ENCODE measurements at regions not wholly inside any gene's neighbourhood (a gene's known extent, or its start where the extent isn't known, plus 50 kb on each side); places are given as distances from the start of the nearest gene placed in this dataset.
"Not testable (repeated sequence)": the region's sequence is repeated elsewhere in the genome, so short reads cannot be mapped to it uniquely, and the experiment has no call there.

- not testable (repeated sequence) for DNase-seq
Measured at GRCh38 chr2:64252251-64252978, 108.2 kb upstream of the PELI1 start.

GRCh38 chr2:64253421-64253820 is 109.2 kb upstream of the PELI1 start:
- not testable (repeated sequence) for DNase-seq

GRCh38 chr2:64258566-64258965 is 114.3 kb upstream of the PELI1 start:
- DNase-seq: no peak

- DNase-seq: peak; percentile 54
Measured at GRCh38 chr2:64259312-64259711, 115.1 kb upstream of the PELI1 start.

GRCh38 chr2:64260093-64260803 is 116.0 kb upstream of the PELI1 start:
- DNase-seq: no peak

GRCh38 chr2:64260817-64261216 is 116.6 kb upstream of the PELI1 start:
- peak; percentile 85 for DNase-seq

GRCh38 chr2:64262071-64262470 is 117.9 kb upstream of the PELI1 start:
- peak; percentile 95 for DNase-seq

- no peak for DNase-seq
Measured at GRCh38 chr2:64262816-64263215, 118.6 kb upstream of the PELI1 start.

GRCh38 chr2:64263315-64263714 is 119.1 kb upstream of the PELI1 start:
- peak; percentile 96 for DNase-seq

- peak; percentile 92 for DNase-seq
Measured at GRCh38 chr2:64267699-64268098, 123.5 kb upstream of the PELI1 start.

- peak; percentile 95 for DNase-seq
Measured at GRCh38 chr2:64268330-64269048, 124.3 kb upstream of the PELI1 start.

- peak; percentile 84 for DNase-seq
Measured at GRCh38 chr2:64273524-64274398, 129.5 kb upstream of the PELI1 start.

- peak; percentile 29 for DNase-seq
Measured at GRCh38 chr2:64274399-64275173, 130.4 kb upstream of the PELI1 start.

GRCh38 chr2:64275174-64275466 is 130.9 kb upstream of the PELI1 start:
- no peak for DNase-seq

GRCh38 chr2:64276417-64277095 is 132.3 kb upstream of the PELI1 start:
- peak; percentile 55 for DNase-seq

GRCh38 chr2:64277101-64277849 is 133.1 kb upstream of the PELI1 start:
- peak; percentile 46 for DNase-seq

- not testable (repeated sequence) for DNase-seq
Measured at GRCh38 chr2:64280812-64281211, 136.6 kb upstream of the PELI1 start.

GRCh38 chr2:64283006-64283570 is 138.9 kb upstream of the PELI1 start:
- no peak for DNase-seq

- peak; percentile 28 for DNase-seq
Measured at GRCh38 chr2:64283641-64284361, 139.6 kb upstream of the PELI1 start.
